Fibroblast of peridontal ligament (primary cell): ENCODE measurements at regions not wholly inside any gene's neighbourhood (a gene's known extent, or its start where the extent isn't known, plus 50 kb on each side); places are given as distances from the start of the nearest gene placed in this dataset.
"Not testable (repeated sequence)": the region's sequence is repeated elsewhere in the genome, so short reads cannot be mapped to it uniquely, and the experiment has no call there.

Experiments
- DNase-seq: peaks from one replicate; pipeline ENCODE4 v3.0.0-alpha.2; 2010; ENCODE audit errors: extremely low read depth

GRCh38 chr19:28632371-28633080 lies 580.4 kb downstream of the UQCRFS1 start:
- no peak for DNase-seq

DNA sequence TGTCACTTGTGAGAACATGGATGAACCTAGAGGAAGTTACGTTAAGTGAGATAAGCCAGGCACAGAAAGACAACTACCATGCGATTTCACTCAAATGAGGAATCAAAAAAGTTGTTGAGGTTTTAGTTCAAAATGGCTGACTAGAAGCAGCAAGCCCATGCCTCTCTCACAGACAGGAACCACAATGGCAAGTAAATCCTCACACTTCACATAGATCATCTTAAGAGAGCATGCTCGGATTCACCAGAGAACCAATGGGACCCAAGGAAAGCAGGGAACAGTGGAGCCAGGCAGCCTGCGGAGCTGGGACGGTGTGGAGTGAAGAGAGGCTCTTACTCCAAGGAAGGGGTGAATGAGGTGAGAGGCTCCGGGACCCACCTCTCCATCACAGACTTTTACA lies 581.0 kb downstream of the UQCRFS1 start:
- DNase-seq: no peak

- DNase-seq: no peak
These were observed 585.3 kb downstream of the UQCRFS1 start for GRCh38 chr19:28627669-28628068.

DNA sequence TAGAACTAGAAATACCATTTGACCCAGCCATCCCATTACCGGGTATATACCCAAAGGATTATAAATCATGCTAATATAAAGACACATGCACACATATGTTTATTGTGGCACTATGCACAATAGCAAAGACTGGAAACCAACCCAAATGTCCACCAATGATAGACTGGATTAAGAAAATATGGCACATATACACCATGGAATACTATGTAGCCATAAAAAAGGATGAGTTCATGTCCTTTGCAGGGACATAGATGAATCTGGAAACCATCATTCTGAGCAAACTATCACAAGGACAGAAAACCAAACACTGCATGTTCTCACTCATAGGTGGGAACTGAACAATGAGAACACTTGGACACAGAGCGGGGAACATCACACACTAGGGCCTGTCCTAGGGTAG lies 586.5 kb downstream of the UQCRFS1 start:
- DNase-seq: not testable (repeated sequence)

DNA sequence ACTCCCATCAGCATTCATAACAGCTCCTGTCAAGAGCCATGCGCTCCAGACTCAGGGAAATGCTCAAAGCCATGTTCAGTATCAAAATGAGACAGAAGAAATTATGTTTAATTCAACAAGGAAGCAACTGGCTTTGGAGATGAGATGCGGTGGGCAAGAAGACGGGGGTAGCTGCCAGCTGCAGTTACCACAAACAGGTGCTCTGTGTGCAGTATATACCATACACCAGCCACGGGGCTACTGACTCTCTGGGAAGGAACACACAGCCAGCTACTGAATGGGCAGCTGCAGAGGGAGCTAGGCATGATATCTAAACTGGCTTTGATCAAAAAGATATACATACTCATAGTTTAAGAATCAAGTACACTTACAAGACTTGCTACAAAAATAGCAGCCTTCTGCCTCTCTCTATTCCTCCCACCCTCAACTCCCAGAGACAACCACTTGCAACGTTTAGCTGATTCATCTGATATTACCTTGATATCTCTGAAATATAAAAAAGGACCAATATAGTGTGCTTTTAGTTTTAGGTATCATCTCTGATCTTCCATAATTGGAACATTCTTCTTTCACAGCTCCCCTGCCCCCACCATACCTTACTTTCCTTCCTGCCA lies 593.0 kb downstream of the UQCRFS1 start:
- no peak for DNase-seq

GRCh38 chr19:28618504-28618903 lies 594.4 kb downstream of the UQCRFS1 start:
- no peak for DNase-seq

DNA sequence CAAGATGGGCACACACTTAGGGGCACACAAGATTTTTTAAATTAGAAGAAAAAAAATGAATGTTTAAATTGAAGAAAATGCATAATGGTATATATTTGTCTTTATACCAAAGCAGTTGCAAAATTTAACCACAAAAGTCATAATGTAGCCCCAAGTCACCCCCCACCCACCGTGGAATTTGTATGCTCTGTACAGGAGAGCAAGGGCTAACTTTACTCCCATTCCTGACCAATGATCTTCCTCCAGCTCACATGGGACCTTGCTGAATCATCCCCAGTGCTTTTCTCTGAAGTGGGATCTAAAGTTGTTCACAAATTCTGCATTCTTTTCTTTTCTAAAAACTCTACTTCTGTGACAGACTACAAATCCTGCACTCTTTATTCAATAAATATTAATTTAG lies 597.0 kb downstream of the UQCRFS1 start:
- no peak for DNase-seq

DNA sequence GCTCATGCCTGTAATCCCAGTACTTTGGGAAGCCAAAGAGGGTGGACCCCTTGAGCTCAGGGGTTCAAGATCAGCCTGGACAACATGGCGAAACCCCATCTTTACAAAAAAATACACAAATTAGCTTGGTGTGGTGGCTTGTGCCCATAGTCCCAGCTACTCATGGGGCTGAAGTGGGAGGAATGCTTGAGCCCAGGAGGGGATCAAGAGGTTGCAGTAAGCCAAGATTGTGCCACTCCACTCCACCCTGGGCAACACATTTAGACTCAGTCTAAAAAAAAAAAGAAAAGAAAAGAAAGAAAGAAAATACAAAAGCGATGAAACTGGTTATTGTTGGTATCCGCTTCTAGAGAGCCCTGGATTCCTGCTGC lies 597.4 kb downstream of the UQCRFS1 start:
- DNase-seq: no peak

- no peak for DNase-seq
These were observed 598.1 kb downstream of the UQCRFS1 start for GRCh38 chr19:28614634-28615545.

GRCh38 chr19:28612275-28612769 lies 600.6 kb downstream of the UQCRFS1 start:
- DNase-seq: no peak

DNA sequence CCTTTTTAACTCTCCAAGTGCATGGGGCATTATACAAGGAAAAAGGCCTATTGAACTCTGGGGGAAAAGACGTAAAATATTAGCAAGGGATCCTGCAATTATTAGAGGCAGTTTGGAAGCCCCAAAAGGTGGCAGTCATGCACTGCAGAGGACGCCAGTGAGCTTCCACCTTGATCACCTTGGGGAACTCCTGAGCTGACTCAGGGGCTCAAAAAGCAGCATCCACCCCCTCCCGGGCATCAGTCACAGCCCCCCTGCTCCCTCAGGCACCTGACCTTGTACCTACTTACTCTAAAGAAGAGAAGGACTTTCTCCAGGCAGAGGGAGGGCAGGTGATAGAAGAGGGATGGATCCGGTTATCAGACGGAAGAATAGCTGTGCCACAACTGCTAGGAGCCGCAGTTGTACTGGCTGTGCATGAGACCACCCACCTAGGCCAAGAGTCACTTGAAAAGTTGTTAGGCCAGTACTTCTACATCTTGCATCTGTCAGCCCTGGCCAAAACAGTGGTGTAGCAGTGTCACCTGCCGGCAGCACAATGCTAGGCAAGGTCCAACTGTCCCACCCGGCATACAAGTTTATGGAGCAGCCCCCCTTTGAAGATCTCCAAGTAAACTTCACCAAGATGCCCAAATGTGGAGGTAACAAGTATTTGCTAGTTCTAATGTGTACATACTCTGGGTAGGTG lies 601.6 kb downstream of the UQCRFS1 start:
- DNase-seq: not testable (repeated sequence)

DNA sequence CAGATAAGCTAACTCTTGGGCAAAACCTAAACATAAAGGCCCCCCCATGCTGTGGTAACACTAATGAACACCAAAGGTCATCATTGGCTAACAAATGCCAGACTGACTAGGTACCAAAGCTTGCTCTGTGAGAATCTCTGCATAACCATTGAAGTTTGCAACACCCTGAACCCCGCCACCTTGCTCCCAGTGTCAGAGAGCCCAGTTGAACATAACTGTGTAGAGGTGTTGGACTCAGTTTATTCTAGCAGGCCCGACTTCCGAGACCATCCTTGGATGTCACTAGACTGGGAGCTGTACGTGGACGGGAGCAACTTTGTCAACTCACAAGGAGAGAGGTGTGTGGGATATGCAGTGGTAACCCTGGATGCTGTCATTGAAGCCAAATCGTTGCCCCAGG lies 602.2 kb downstream of the UQCRFS1 start:
- no peak for DNase-seq

DNA sequence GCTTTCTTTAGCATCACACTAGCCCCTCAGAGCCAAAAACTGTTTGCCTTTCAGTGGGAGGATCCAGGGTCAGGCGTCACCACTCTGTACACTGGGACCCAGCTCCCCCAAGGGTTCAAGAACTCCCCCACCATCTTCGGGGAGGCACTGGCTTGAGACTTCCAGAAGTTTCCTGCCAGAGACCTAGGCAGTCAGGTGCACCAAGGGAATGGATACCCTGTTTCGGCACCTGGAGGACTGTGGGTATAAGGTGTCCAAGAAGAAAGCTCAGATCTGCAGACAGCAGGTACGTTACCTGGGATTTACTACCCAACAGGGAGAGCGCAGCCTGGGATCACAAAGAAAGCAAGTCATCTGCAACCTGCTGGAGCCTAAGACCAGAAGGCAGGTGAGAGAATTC lies 603.0 kb downstream of the UQCRFS1 start:
- DNase-seq: no peak

DNA sequence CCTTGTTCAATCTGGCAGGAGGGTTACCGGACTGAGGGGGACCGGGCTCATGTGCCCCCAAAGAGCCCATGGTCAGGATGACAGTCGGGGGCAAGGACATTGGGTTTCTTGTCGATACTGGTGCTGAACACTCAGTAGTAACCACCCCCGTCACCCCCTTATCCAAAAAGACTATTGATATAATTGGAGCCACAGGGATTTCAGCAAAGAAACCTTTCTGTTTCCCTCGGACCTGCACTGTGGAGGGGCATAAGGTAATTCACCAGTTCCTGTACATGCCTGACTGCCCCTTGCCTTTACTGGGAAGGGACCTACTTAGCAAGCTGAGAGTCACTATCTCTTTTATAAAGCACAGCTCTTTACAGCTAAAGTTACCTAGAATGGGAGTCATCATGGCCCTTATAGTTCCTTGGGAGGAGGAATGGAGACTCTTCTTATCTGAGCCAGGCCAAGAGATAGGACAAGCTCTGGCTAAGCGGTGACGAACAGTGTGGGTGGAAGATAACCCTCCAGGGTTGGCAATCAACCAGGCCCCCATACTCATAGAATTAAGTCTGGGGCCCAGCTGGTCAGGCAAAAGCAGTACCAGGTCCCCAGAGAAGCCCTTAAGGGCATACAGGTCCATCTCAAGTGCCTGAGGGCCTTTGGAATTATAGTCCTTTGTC lies 603.7 kb downstream of the UQCRFS1 start:
- DNase-seq: no peak

DNA sequence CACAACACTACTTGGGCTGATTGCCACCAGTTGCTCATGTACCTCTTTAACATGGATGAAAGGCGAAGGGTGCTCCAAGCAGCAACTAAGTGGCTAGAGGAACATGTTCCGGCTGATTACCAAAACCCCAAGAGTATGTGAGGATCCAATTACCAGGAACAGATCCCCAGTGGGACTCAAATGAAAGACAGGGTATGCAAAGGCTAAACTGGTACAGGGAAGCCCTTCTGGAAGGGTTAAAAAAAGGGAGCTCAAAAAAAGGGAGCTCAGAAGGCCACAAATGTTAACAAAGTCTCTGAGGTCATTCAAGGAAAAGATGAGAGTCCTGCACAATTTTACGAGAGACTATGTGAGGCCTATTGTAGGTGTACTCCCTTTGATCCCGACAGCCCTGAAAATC lies 604.7 kb downstream of the UQCRFS1 start:
- no peak for DNase-seq

GRCh38 chr19:28607066-28607583 lies 605.8 kb downstream of the UQCRFS1 start:
- no peak for DNase-seq

GRCh38 chr19:28606269-28607032 lies 606.5 kb downstream of the UQCRFS1 start:
- DNase-seq: no peak

GRCh38 chr19:28605501-28606268 lies 607.3 kb downstream of the UQCRFS1 start:
- no peak for DNase-seq

GRCh38 chr19:28603453-28603852 lies 609.5 kb downstream of the UQCRFS1 start:
- DNase-seq: no peak
